ENCODE measurements at regions not wholly inside any gene's neighbourhood (a gene's known extent, or its start where the extent isn't known, plus 50 kb on each side); places are given as distances from the start of the nearest gene placed in this dataset.

GRCh38 chr4:75391489-75392166 is 122.6 kb downstream of the RCHY1 start:
- TF ChIP-seq CTCF (IDR thresholded peaks at IDR 0.05) = no peak
- TF ChIP-seq POLR2A (IDR thresholded peaks at IDR 0.05) = no peak

Measured in right lobe of liver (tissue), 4 donors.